Esophagus squamous epithelium (tissue), 5 donors: ENCODE measurements at regions not wholly inside any gene's neighbourhood (a gene's known extent, or its start where the extent isn't known, plus 50 kb on each side); places are given as distances from the start of the nearest gene placed in this dataset.

Experiments used
- DNase-seq: peaks from one replicate; lab custom pipeline; 2025; lab: John Stamatoyannopoulos, UW
- H3K27ac ChIP-seq, 4 donors: fragments of 200-600 bp; sonication (generic); one replicate each; pipeline ENCODE4 v1.5.1; 2016 to 2019; ENCODE audit warnings: mild to moderate bottlenecking in 1 of 4
- H3K27me3 ChIP-seq, 4 donors: fragments of 200-600 bp; sonication (generic); 1 replicate in 3 of 4; 2 replicates in 1 of 4; pipeline versions ENCODE4 v1.5.1 to v1.6.0; 2017 to 2021; ENCODE audit warnings: antibody characterized with exemption in 1 of 4
- H3K36me3 ChIP-seq, 3 donors: fragments of 200-600 bp; sonication (generic); one replicate each; pipeline ENCODE4 v1.5.1; 2016 to 2019
- H3K4me1 ChIP-seq, 3 donors: fragments of 200-600 bp; sonication (generic); one replicate each; pipeline ENCODE4 v1.5.1; 2017 to 2019
- H3K4me3 ChIP-seq, 4 donors: fragments of 200-600 bp; sonication (generic); 1 replicate in 3 of 4; 2 replicates in 1 of 4; pipeline ENCODE4 v1.5.1; 2016 to 2019; ENCODE audit warnings: mild to moderate bottlenecking in 2 of 4, moderate library complexity in 1 of 4
- H3K9me3 ChIP-seq, 3 donors: fragments of 200-600 bp; sonication (generic); one replicate each; pipeline ENCODE4 v1.5.1; 2016 to 2019
- POLR2A ChIP-seq, 4 donors: fragments of 450-650 bp; IDR thresholded peaks; one replicate each; pipeline ENCODE4 v1.6.1; 2017; ENCODE audit warnings: antibody characterized with exemption in 4 of 4, mild to moderate bottlenecking in 4 of 4, moderate library complexity in 3 of 4
- WGBS, 2 donors: methylation state at CpG; one replicate each; pipeline ENCODE4 v1.1.5; 2018; 5-methylcytosine and 5-hydroxymethylcytosine counted together
- intact Hi-C: fragments of 100-400 bp; cut with DNase I; formaldehyde crosslinking; loops from one replicate; pipeline ENCODE4 v1.15.0; 2022
- TF ChIP-seq, protein P1 (sequence below), 6 experiments: fragments of 450-650 bp in 4 of 6; fragments of 200-600 bp in 2 of 6; sonication (generic) in 2 of 6; IDR thresholded peaks; one replicate each; pipeline ENCODE4 v1.5.1; 2016 to 2019; ENCODE audit warnings: antibody characterized with exemption in 6 of 6, mild to moderate bottlenecking in 4 of 6, moderate library complexity in 4 of 6
- donor health status: DM: yes; HTN: yes; CAD: no.

DNA sequence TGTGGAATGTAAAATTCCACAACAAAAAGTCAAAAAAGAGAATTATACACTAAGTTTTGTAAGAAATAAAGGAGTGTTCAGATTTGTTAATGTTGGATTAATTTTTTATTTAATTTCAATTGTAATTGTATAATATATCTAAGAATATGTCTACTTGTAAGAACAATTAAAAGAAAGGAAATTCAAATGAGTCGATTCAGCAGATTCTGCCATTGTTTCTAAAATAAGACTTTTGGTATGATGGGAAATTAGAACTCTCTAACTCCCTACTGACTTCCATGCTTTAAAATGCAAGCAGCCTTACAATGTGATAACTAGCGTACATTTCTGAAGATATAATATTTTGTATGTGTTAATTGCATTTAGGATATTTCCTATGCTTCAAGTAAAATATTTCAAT is 395.9 kb upstream of the ZNF717 start:
- TF ChIP-seq, protein P1, sequence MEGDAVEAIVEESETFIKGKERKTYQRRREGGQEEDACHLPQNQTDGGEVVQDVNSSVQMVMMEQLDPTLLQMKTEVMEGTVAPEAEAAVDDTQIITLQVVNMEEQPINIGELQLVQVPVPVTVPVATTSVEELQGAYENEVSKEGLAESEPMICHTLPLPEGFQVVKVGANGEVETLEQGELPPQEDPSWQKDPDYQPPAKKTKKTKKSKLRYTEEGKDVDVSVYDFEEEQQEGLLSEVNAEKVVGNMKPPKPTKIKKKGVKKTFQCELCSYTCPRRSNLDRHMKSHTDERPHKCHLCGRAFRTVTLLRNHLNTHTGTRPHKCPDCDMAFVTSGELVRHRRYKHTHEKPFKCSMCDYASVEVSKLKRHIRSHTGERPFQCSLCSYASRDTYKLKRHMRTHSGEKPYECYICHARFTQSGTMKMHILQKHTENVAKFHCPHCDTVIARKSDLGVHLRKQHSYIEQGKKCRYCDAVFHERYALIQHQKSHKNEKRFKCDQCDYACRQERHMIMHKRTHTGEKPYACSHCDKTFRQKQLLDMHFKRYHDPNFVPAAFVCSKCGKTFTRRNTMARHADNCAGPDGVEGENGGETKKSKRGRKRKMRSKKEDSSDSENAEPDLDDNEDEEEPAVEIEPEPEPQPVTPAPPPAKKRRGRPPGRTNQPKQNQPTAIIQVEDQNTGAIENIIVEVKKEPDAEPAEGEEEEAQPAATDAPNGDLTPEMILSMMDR (IDR thresholded peaks at IDR 0.05), result no peak
- no peak for TF ChIP-seq POLR2A (IDR thresholded peaks at IDR 0.05)
- Histone ChIP-seq H3K27ac (no peak overlapping the region), H3K4me3 (no peak overlapping the region), H3K4me1 (no peaks in the 10 kb centered on the region), H3K9me3 (no peaks in the 10 kb centered on the region), H3K27me3 (no peaks in the 10 kb centered on the region), H3K36me3 (no peaks in the 10 kb centered on the region)
- intact Hi-C loops, result no loop called here
- DNase-seq, result no peak
- WGBS, 2 donors, result 57 to 67% methylated on average over 2 of the region's 2 CpGs

DNA sequence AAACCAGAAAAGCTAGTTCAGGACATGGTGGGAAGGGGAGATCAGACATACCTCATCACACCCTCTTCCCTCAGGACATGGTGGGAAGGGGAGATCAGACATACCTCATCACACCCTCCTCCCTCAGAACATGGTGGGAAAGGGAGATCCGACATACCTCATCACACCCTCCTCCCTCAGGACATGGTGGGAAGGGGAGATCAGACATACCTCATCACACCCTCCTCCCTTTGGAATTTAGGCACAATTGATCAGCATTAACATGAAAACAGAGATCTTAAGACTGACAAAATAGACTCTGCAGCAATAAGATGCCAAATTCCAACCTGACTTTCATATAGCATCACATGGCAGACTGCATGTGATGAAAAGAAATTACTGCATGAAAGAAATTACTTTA is 412.7 kb upstream of the ZNF717 start:
- WGBS, 2 donors, result 78 to 88% methylated on average over 1 of the region's 1 CpG
- Histone ChIP-seq H3K36me3 (no peaks in the 10 kb centered on the region), H3K4me1 (no peaks in the 10 kb centered on the region), H3K9me3 (no peaks in the 10 kb centered on the region), H3K27ac (no peak overlapping the region), H3K4me3 (no peak overlapping the region), H3K27me3 (no peaks in the 10 kb centered on the region)
- intact Hi-C loops, result no loop called here
- no peak for DNase-seq
- no peak for TF ChIP-seq POLR2A (IDR thresholded peaks at IDR 0.05)
- TF ChIP-seq, protein P1 (IDR thresholded peaks at IDR 0.05), result no peak

DNA sequence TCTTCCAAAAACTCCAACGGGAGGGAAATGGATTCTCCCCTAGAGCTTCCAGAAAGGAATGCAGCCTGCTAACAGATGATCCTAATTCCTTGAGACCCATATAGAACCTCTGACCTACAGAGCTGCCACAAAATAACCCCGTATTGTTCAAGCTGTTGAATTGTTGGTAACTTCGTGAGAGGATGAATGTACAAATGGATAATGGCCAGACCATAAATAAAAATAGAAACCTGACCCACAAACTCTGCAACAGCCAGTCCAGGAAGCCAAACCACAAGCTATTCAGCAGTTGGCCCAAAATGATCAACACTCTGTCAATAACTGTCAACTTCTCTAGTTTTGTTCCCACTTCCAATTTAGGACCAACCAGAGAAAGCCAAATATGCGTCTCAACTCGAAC is 414.0 kb upstream of the ZNF717 start:
- WGBS, 2 donors, result 45 to 73% methylated on average over 5 of the region's 5 CpGs
- DNase-seq, result no peak
- TF ChIP-seq, protein P1 (IDR thresholded peaks at IDR 0.05), result no peak
- TF ChIP-seq POLR2A (IDR thresholded peaks at IDR 0.05), result no peak

DNA sequence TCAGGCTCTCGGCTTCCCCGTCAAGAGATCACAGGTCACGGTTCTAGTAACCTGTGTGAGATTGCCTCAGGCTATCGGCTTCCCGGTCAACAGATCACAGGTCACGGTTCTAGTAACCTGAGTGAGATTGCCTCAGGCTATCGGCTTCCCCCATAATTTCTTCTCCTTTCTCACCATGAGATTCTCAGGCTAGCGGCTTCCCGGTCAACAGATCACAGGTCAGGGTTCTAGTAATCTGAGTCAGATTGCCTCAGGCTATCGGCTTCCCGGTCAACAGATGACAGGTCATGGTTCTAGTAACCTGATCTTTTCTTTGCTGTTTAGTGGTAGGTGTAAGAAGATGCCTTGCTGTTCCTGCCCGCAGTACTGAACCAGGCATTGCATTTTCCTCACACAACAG is 418.2 kb upstream of the ZNF717 start:
- TF ChIP-seq, protein P1 (IDR thresholded peaks at IDR 0.05), result no peak
- no peak for TF ChIP-seq POLR2A (IDR thresholded peaks at IDR 0.05)
- DNase-seq, result no peak
- intact Hi-C loops, result no loop called here
- H3K27ac ChIP-seq, result no peak overlapping the region
- no peaks in the 10 kb centered on the region for H3K27me3 ChIP-seq
- no peaks in the 10 kb centered on the region for H3K9me3 ChIP-seq
- no peaks in the 10 kb centered on the region for H3K4me1 ChIP-seq
- 78 to 81% methylated on average over 12 of the region's 12 CpGs for WGBS, 2 donors
- no peaks in the 10 kb centered on the region for H3K36me3 ChIP-seq
- no peak overlapping the region for H3K4me3 ChIP-seq

More for the DNA sequence above, 414.0 kb upstream of the ZNF717 start:
- Histone ChIP-seq H3K4me3 (no peak overlapping the region), H3K4me1 (no peaks in the 10 kb centered on the region), H3K9me3 (no peaks in the 10 kb centered on the region), H3K36me3 (no peaks in the 10 kb centered on the region), H3K27me3 (no peaks in the 10 kb centered on the region), H3K27ac (no peak overlapping the region)
- intact Hi-C loops, result no loop called here

DNA sequence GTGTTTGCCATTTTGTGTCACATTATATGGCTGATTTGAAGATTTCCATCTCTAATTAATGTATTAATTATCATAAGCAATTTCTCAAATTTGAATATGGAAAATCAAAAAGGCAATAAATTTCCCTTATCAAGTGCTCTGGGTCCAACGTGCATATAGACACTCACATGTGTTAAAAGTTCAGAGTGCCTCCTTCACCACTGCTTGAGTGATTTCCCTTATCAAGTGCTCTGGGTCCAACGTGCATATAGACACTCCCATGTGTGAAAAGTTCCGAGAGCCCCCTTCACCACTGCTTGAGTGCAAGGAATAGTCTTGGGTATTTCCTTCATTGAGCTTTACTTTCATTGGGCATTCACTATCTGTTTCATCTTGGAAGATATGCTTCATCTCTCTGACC is 421.0 kb upstream of the ZNF717 start:
- no peaks in the 10 kb centered on the region for H3K36me3 ChIP-seq
- H3K27me3 ChIP-seq, result no peaks in the 10 kb centered on the region
- no peak for TF ChIP-seq POLR2A (IDR thresholded peaks at IDR 0.05)
- TF ChIP-seq, protein P1 (IDR thresholded peaks at IDR 0.05), result no peak
- DNase-seq, result no peak
- H3K9me3 ChIP-seq, result no peaks in the 10 kb centered on the region
- no peak overlapping the region for H3K4me3 ChIP-seq
- no peak overlapping the region for H3K27ac ChIP-seq
- intact Hi-C loops, result no loop called here
- H3K4me1 ChIP-seq, result no peaks in the 10 kb centered on the region
- WGBS, 2 donors, result 62% methylated on average over 3 of the region's 3 CpGs
